Inflammatory macrophage treated with lipopolysaccharide for 4 hours (primary cell): ENCODE measurements at regions not wholly inside any gene's neighbourhood (a gene's known extent, or its start where the extent isn't known, plus 50 kb on each side); places are given as distances from the start of the nearest gene placed in this dataset.
"Not testable (repeated sequence)": the region's sequence is repeated elsewhere in the genome, so short reads cannot be mapped to it uniquely, and the experiment has no call there.

Source experiments
- DNase-seq: peaks from one replicate; pipeline ENCODE4 v3.0.0-alpha.2; 2020

DNA sequence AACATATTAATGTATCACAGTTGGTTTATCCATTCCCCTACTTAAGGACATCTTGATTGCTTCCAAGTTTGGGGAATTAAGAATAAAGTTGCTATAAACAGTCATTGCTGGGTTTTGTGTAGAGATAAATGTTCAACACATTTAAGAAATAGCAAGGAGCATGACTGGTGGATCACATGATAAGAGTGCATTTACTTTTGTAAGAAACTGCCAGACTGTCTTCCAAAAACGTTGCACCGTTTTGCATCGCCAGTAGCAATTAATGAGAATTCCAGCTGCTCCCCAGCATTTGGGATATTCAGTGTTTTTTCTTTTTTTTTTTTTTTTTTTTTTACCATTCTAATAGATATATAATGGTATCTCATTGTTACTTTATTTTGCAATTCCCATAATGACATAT, 695.7 kb upstream of the GJE1 start:
- DNase-seq = no peak

DNA sequence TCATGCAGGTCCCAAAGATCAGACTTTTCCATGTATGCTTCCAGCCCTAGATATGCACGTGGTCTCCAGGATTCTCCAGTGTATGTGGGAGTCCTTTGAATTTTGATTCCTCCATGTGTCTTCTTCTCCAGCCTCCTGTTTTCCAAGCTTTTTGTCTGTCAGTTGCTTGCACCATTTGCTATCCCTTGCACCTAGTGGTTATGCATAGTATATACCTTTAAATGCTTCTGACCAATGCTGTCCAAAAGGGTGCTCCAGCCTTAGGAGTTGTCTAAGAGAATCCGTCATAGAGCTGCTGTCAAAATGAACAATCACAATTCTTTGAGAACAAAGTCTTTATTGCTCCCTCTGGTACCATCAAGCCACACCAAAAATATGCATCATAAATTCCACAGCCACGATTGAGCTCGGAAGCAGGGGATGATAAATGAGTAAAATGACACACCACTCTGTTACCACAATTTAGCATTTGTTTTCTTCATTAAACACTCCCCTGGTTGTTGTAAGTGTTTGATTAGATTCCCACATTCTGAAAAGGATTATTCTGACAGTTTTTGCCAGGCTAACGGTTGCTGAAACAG, 706.2 kb upstream of the GJE1 start:
- DNase-seq = no peak

DNA sequence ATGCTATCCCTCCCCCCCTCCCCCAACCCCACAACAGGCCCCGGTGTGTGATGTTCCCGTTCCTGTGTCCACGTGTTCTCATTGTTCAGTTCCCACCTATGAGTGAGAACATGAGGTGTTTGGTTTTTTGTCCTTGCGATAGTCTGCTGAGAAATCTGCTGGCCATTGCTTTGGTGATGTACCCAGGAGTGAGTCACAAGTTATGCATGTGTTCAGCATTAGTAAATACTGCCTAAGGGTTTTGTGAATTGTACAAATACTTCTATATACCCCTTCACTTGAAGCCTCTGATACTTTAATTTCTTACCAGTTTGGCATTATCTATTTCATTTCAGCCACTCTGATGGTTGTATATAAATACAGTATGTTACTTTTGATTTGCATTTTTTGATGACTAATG, 711.3 kb upstream of the GJE1 start:
- DNase-seq = no peak

DNA sequence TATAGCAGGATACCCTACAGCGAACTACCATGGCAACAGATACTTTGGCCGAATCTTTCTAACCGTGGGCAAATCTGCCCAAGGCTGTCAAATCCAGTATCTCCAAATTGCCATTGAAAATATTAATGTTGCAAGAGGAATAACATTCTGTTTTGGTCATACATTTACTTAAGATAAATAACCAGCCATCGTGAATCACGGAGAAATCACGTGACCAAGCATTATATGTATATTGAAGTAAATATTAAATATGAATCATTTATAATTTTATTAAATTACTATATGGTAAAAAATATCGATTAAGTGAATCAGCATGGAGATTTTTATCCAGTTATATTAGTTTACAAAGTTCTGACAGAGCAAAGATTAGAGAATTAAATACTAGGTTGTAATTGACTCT, 714.6 kb upstream of the GJE1 start:
- no peak for DNase-seq

DNA sequence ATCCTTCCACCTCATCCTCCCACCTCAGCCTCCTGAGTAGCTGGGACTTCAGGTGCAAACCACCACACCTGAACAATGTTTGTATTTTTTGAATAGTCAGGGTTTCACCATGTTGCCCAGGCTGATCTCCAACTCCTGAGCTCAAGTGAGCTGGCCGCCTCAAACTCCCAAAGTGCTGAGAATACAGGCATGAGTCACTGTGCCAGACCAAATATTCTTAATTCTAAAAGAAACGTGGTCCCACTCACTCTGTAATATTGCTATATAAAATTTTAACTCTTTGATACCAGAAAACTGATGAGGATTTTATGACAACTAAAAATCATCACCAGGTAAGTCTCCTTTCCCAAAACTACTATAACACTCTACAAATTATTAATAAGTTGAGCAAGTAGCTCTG, 716.8 kb upstream of the GJE1 start:
- DNase-seq = no peak

DNA sequence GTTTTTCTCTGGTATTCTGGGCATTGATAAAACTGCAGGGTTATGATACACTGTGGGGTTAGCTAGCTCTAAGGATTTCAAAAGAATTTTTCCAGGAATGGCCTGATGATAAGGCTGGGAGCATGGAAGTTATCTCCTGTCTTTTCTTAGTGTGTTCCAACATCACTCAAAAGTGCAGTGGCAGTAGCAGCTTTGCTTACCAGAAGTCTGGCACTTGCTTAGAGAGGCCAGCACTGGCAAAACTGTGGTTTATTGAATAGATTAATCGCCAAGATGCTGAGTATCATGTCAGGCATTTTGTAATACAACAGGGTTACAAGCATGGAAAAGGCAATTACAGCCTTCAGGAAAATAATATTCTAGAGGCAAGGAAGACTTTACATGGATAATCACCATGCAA, 719.5 kb upstream of the GJE1 start:
- no peak for DNase-seq

DNA sequence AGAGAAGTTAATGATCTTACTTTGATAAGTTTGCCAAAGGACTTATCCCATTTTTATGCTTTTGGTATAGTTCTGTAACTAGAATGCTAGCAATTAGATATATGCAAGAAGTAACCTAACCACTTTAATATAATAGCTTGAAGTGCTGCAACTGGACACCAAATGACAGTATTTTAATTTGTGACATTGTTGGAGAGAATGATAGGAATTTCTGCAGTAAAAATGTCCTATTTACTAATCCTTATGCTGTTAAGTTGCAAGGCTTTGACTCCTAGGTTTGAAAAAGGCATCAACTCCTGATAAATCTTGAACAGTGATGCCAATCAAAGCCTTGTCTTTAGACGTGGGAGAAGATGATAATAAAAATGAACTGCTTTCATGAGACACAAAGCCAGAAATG, 726.0 kb upstream of the GJE1 start:
- DNase-seq = no peak

DNA sequence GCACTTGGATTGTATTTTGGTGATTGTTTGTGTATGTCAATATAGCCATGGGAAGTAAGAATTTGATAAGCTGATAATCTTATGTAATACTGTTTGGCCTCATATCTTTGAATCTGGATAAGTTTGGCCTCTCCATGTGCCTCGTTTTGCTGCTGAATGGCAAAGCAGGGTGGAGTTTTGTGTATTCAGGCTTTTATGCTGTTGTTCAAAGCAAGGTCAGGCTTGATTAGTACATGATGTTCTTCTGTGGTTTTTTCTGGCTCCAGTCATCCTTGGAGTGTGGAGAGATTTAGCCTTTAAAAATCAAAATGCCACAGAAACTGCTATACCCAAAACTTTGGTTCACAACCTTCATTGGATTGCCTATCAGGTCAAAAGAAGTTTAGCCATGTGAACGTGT, 728.9 kb upstream of the GJE1 start:
- DNase-seq = no peak

DNA sequence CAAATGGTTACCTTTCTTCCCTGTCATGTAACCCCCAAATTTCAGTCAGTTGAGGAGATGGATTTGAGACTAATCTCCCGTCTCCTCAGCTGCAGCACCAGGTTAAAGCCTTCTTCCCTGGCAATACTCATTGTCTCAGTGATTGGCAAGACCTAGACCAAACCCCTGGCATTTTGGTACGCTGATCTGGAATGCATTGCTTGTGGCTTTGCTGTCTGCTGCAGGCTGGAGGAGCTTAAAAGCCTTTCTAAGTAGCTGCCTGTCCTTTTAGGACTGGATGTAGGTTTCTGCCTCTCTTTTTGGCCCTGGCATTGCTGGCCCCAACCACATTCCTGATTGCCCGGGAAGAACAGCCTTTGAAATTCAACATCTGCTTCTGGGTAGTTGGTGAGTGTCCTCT, 729.6 kb upstream of the GJE1 start:
- DNase-seq = no peak

DNA sequence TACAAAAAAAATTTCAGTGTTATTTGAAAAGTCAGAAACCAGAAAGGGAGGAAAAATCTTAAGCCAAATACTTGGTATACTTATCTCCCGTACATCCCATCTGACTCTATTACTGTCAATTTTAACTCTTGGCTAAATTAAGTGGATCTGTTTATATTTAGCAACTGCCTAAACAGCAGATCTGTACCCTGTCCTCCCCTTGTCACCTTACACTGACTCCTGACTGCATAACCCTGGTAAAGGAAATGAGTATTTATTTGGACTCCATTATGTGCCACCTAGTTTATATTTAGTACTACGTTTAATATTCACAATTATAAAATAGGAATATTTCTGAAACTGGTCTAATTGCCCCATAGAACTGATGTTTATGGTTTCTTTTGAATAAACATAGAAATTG, 730.2 kb upstream of the GJE1 start:
- no peak for DNase-seq

DNA sequence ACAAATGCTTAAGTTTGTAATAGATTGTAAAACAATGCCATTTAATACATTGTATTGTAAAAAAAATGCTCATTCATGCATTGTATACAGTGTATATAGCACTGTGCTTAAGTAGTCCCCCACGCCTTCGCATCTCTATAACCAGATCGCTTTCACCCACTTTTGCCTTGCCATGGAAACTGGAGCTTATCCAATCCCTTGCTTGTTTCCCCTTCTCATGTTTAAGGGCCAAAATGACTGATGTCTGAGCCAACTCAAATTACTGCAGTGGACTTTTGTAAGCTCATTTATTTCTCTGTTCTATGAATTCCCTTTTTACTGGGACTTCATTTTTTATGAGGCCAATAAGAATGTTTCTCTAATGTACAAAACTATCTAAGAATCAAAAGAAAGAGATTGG, 730.9 kb upstream of the GJE1 start:
- DNase-seq = no peak

DNA sequence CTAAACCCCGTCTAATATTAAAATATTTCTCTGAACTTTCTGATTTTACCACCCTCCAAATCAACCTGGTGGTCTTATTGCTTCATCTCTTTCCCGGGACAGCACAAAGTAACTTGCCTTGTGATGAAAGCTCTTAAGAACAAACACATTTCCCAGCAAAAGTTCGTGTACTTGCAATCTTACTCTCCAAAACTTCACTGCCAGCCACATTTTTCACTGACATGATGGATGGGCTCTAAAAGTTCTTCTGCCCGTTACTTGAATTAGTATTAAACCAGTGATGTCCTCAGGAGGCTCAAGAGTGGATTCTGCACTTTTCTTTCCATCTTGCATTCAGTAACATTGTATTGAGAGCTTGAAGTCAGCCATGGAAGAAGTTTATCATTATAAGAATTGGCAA, 731.6 kb upstream of the GJE1 start:
- DNase-seq = no peak

DNA sequence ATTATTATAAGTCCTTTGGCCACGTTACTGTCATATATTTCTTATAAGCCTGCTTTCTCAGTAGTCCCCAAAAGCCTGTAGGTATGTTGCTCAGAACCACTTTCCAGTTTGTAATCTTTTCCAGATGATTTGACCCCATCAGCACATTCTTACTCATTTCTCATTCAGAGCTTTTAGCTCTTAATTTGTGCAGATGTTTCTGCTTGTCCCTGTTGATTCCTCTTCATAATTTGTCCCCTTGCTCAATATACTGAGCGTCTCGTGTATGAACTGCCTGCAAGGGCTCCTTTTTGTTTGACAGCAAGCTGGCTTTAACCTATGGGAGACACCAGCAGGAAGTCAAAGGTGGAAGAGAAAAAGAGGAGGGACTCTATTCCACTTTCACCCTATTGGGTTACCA, 733.8 kb upstream of the GJE1 start:
- DNase-seq = no peak

DNA sequence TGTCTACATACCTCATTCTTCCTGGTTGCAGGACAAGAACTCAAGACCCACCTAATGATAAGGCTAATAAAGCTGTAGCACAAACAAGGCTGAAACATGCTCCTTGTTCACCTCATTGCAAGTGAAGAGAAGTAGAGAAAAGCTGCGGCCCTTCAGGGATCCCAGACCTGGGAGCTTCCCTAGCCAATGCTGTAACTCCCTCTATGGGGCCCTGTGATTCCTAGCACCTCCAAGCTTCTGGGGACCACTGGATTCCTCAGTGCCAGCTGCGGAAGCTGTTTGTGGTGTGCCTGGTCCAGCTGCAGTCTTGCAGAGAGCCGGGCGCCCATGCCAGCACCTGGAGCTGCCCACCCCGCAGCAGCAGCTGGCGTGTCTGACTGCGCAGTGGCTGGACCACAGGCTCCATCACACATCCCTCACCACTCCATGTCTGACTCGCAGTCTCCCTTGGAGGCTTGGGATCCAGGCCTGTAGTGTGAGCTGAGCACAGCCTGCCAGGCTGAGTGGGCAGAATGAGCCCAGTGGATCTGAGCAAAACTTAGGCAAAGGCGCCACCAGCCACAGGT, 737.2 kb upstream of the GJE1 start:
- DNase-seq = no peak

DNA sequence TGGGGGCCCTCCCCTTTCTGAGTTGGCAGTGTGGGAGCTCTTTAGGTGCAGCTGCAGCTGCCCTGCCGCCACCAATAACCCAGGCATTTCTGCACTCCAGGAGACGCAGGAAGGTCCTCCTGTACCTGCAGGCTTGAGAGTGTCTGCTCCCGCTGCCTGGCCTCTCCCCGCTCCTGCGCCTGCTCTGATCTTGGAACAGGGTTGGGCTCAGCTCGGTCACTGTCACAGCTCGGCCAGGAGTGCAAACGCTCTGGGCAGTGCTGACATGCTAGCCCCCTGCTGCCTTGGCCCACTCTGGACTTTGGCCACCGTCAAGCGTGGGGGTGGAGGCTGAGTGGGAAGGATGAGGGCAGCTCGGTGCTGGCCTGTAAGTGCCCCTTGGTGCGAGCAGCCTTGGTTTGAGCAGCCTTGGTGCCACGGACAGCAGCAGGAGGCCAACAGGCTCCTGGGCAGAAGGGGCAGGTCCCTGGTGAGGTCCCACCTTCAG, 738.1 kb upstream of the GJE1 start:
- no peak for DNase-seq

DNA sequence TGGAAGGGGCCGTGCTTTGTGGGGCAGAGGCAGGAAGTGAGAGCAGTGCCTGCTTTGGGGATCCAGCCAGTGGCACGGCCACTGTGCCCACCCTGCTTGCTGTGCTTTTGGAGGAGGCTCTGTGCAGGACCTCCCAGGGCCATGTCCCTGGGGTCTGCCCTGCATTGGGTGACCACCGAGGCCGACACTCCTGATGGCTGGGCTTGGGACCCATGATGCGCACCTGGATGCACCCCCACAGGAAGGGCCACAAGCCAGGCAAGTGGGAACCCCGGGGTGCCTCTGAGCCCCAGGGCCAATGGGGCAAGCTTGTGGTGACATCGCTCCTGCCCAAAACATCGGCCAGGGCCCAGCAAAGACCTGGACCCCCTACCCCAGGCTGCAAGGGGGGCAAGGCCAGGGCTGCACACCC, 738.6 kb upstream of the GJE1 start:
- no peak for DNase-seq

DNA sequence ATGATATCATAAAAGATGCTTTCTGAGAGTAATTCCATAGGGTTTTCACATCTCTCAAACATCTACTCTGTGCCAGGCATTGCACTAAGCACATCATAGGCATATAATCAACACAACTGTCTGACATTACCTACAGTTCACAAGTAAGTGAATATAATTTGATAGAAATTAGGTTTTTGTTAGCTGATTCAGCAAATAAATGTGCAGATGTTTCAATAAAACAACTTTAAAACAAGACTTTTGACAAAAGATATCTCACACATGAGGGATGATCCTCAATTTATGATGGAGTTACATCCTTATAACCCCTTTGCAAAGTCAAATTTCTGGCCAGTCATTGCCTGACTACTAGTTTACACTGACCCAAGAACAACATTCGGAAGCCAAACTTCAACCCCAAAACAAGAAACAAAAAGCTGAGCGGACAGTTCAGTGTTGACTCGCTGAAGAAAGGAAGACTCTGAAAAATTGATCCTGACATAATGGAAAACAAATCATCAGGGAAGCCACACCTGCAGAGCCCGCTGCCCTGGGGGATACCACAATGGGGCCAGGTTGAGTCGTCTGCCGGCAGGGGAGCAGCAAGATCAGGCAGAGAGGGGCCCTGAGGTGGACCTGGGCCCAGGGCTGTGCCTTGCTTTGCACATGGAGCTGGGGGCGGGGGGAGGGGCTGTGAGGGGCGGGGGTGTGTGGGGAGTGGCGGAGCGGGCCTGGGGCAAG, 739.2 kb upstream of the GJE1 start:
- no peak for DNase-seq

DNA sequence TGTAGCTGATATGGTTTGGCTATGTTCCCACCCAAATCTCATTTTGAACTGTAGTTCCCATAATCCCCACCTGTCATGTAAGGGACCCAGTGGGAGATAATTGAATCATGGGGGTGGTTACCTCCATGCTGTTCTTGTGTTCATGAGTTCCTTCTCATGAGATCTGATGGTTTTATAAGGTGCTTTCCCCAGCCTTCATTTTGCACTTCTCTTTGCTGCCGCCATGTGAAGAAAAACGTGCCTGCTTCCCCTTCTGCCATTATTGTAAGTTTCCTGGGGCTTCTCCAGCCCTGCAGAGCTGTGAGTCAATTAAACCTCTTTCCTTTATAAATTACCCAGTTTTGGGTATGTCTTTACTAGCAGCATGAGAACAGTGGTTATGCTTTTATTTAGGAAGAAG, 741.6 kb upstream of the GJE1 start:
- not testable (repeated sequence) for DNase-seq

DNA sequence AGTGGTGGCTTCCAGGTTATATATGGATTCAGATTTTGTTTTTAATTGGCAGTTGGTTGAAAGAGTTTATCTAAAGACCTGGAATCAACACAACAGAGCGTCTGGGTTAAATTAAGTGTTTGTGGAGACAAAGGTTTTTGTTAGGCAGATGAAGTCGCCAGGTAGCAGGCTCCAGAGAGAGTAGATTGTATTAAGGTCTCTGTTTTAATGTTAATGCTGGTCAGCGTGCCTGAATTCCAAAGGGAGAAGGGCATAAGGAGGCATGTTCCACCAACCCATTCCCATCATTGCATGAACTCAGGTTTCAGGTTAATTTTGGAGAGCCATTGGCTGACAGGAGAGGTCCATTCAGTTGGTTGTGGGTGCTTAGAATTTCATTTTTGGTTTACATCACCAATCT, 744.1 kb upstream of the GJE1 start:
- DNase-seq = no peak

DNA sequence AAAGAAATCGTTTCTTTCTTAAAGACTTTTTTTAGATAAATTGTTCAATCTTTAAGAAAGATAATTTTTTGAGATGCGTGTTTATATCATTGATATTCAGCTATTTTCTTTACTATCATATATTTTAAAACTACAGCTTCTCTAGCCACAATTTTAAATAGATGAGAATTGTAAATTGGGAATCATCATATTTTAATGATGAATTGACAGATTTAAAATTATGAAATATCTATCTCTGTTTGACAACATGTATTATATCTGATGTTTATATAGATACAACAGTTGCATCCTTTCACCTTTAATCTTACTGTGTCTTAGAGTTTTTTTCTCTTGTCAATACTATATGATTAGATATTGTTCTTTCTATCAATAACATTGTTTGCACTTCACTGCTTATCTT, 762.3 kb upstream of the GJE1 start:
- DNase-seq = no peak

DNA sequence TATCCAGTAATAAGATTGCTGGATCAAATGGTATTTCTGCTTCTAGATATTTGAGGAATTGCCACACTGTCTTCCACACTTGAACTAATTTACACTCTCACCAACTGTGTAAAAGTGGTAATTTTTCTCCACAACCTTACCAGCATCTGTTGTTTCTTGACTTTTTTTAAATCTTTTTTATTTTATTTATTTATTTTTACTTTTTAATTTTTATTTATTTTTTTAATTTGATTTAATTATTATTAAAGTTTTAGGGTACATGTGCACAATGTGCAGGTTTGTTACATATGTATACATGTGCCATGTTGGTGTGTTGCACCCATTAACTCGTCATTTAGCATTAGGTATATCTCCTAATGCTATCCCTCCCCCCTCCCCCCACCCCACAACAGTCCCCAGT, 765.9 kb upstream of the GJE1 start:
- not testable (repeated sequence) for DNase-seq

DNA sequence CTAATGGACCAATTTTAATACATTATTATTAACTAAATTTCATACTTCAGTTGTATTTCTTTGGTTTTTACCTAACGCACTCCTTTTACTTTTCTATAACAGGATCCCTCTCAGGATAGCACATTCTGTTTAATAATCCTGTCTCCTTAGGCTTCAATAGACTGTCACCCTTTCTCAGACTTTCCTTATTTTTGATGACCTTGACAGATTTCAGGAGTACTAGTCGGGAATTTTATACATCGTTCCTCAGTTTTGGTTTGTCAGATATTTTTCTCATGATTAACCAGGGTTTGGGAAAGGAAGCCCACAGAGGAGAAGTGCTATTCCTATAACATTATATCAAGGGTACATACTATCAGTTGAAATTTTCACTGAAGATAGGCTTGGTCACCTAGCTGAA, 768.0 kb upstream of the GJE1 start:
- DNase-seq = no peak

DNA sequence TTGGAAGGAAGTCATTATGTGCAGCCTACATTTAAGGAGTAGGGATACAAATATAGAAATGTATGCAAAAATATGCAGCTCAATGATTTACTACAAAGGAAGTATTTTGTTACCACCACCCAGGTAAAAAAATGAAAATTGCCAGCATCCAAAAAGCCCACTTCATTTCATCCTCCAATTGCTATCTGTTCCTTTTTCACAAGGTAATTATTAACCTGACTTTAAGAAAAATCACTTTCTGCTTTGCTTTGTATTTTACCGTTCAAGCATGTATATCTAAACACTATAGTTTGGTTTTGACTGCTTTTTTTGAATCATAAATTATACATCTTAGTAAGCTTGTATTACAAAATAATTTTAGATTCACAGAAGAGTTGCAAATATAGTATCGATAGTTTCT, 768.5 kb upstream of the GJE1 start:
- no peak for DNase-seq

DNA sequence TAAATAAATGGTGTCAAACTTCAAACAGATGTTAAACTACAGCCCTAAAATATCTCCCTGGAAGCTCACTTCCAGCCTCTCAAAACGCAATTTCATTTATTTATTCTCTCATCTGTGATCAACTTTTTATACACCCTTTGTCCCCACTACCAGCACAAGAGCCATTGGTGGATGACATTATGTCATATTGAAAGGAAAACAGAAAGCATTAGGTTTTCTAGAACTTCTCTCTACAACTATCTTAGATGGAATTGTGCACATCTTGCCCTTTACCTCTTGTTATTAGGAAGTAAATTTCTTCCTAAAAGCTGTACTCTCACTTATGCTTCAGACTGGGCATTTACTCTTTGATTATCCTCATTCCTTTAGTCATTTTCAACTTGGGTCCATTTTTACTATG, 771.2 kb upstream of the GJE1 start:
- DNase-seq = no peak

DNA sequence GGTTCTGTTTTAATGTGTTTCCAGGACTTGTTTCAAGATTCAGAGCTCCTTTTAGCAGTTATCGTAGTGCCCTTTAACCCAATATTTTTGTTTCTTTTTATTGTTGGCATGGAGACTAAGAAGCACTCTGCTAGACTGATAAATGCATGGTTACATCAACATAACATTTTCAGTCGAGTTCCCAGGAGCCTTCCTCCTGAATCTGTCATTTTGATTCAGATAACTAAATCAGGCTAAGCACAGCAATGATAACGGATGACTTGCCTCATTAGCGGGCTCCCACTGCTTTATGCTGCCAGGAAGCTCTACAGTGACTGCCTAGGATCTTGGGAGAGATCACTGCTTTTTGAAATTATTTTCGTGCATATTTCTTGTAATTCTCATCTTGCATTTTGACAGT, 772.8 kb upstream of the GJE1 start:
- DNase-seq = no peak
